HEK293T (cell line): ENCODE measurements at regions not wholly inside any gene's neighbourhood (a gene's known extent, or its start where the extent isn't known, plus 50 kb on each side); places are given as distances from the start of the nearest gene placed in this dataset.

Source experiments
- ARNT ChIP-seq: fragments of 450-650 bp; IDR thresholded peaks from 2 replicates; pipeline ENCODE4 v1.6.1; 2017; ENCODE audit warnings: mild to moderate bottlenecking
- FOXA1 ChIP-seq: fragments of 450-650 bp; IDR thresholded peaks from 2 replicates; pipeline ENCODE4 v1.6.1; 2016; ENCODE audit warnings: mild to moderate bottlenecking
- FOXM1 ChIP-seq: fragments of 450-650 bp; IDR thresholded peaks from 2 replicates; pipeline ENCODE4 v1.6.1; 2017; ENCODE audit warnings: mild to moderate bottlenecking, borderline replicate concordance
- HDGF ChIP-seq: fragments of 450-650 bp; IDR thresholded peaks from 2 replicates; pipeline ENCODE4 v1.6.1; 2017; ENCODE audit warnings: antibody characterized with exemption, borderline replicate concordance
- SP1 ChIP-seq: fragments of 450-650 bp; IDR thresholded peaks from 2 replicates; pipeline ENCODE4 v1.6.1; 2017
- SUZ12 ChIP-seq: fragments of 450-650 bp; IDR thresholded peaks from 2 replicates; pipeline ENCODE4 v1.6.1; 2016; ENCODE audit warnings: mild to moderate bottlenecking

DNA sequence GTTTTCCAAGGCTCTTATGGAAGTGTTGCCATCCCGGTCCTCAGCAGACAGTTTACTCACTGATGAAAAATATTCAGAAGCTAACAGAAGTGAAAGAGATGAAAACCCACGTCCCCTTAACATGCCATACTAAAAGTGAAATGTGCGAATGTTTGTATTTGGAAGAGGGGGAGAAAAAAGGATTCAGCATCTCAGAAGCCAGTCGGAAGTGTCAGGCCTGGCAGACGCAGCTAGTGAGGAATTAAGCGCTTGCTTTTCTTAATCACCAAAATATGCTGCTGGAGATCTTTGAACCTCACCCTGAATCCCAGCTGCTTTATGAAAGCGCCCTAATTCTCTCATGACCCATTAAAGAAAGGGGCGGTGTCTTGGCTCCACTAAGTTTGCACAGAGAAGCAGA, 653.7 kb downstream of the DCDC2C start:
- TF ChIP-seq HDGF (no peak), SP1 (no peak), FOXA1 (no peak), FOXM1 (no peak), SUZ12 (no peak), ARNT (no peak)
